HG03196 (cell line): ENCODE measurements at regions not wholly inside any gene's neighbourhood (a gene's known extent, or its start where the extent isn't known, plus 50 kb on each side); places are given as distances from the start of the nearest gene placed in this dataset.

Experiments used
- ATAC-seq: cut with Tn5 transposase; IDR thresholded peaks from one replicate; pipeline ENCODE4 v1.9.1; 2021; ENCODE audit not compliant: unreplicated experiment

- ATAC-seq = no peak
Measured at GRCh38 chr2:126792993-126793392, 105.7 kb upstream of the TEX51 start.

DNA sequence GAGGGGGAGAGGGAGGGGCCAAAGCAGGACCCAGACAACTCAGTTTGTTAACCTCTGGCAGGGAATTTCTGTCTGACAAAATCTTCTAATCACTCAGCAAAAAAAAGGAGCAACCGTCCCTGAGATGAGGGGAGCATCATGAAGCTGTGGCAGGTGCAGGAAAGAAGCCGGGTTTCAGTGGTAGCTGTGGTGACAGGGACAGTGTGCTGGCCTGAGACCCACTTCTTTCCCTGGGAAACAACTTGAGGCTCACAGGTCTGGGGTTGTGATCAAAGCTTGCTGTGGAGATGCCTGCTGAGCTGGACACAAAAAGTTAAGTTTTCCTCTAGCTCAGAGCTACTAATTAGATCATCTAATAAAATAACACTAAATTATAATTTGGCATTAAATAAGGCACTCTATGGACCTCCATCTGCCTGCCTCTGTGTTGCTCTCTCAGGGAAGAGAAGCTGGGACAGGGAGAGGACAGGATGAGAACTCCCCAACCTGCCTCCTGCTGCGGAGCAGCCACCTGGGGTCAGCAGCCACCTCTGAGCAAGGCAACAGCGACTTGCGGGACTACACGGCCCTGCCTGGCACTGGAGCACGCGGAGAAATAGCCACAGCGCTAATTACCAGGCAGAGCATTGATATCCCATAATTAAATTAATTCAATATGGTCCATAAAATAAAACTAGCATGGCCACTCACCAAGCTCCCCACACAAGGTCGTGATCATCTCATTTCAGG lies 104.6 kb upstream of the TEX51 start:
- no peak for ATAC-seq

DNA sequence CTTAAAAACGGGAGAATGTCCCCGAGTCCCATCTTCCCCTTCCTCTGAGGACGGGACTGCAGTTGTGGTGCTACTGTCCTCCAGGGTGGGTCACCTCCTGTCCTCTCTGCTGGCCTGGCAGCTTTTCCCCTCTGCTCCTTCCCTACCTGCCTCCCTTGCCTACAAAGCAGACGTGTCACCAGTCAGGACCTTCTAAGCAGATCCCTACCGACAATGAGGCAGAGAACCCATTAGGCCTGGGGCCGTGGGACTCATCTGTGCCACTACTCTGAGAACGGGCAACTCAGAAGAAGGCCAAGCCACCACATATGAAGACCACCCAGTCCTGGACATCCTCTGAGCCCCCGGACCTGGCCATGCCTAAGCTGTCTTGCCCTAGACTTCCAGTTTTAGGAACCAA lies 103.0 kb upstream of the TEX51 start:
- ATAC-seq = no peak

DNA sequence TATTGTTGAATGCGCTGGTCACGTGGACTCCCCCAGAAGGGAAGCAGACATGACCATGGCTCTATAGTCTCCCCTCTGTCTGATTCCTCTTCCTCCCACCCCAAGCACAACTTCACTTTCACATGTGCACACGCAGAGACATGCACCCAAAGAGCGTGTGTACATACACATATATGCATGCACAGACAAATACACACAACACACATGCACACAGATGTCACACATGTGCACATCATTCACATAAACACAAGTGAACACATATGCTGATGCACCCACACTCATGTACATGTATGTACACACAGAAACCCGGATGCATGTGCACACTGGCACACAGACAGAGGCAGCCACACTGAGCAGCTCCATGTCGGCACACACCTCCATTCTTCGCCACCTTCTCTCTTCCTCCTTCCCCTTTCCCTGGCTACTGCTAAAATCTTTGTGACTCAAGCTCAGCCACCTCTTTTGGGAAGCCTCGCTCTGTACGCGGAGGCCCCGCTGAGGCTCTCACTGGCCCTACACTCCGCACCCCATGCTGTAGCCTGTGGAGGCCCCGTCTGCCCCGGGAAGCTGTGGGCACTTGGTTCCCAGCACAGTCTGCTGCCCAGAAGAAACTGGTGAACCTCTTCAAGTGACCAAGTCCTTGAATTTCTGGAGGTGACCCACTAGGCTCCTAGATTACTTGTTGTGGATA lies 101.6 kb upstream of the TEX51 start:
- ATAC-seq = no peak

DNA sequence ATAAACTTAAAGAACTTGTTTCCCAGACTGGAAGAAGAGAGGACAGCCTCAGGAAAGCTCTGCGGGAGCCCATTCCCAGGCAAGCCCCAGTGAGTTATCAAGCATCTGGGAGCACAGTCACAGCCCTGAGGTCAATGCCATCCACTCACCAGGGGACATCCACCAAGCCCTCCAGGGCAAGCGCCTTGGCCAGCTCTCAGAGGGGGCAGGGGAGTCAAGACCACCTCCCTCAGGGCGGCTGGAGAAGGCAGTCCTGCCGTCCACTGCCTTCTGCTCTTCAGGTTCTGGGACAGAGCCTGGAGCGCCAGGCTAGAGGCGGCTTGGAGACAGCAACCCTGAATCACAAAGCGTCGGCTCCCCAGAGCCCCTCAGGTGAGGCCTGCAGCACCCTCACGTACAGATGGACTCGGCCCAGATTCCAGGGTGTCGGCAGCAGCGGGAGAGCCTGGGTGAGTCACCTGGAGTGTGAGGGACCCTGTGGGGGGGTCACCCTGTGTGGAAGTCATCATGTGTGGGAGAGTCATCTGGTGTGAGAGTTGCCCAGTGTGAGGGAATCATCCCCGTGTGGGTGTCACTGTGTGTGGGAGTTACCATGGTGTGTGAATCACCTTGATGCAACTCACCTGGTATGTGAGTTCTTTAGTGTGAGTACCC lies 100.9 kb upstream of the TEX51 start:
- no peak for ATAC-seq

DNA sequence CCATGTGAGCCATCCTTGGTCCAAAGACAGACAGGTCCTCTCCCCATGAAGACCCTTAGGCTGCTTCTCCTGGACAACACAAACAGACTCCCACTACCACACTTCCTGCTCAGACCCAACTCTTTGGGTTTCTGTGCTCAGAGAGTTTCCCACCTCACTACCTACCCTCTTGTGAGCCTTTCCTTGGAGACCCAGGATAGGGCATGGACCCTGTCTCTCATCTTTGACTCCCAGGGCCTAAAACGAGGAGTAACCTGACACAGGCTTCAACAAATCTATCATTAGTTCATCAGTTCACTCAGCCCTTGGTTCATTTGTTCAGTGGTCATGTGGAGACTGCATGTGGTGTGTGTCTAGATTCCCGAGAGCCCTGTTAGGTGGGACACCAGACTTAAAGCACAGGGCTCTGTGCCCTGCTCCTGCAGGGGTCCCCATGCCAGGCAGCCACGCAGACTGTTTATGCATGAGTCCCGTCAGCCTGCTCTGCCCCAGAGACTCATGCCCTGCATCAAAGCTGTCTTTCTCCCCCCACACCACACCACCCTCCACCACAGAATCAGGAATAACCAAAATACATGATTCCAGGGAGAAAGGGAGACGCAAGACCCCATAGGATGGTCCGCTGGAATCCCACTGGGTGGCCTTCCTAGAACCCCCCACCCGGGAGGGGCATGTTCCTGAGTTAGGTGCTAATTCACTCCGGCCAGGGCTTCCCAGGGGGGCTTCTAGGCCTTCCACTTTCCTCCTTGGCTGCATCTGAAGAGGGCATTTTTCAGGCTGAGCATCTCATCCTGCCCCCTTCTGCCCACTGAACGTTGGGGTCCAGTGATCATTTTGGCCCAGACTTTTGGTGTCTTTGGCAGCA lies 100.2 kb upstream of the TEX51 start:
- ATAC-seq = no peak

GRCh38 chr2:126799301-126799700 lies 99.4 kb upstream of the TEX51 start:
- ATAC-seq = no peak

- no peak for ATAC-seq
Measured at GRCh38 chr2:126801473-126801872, 97.2 kb upstream of the TEX51 start.

DNA sequence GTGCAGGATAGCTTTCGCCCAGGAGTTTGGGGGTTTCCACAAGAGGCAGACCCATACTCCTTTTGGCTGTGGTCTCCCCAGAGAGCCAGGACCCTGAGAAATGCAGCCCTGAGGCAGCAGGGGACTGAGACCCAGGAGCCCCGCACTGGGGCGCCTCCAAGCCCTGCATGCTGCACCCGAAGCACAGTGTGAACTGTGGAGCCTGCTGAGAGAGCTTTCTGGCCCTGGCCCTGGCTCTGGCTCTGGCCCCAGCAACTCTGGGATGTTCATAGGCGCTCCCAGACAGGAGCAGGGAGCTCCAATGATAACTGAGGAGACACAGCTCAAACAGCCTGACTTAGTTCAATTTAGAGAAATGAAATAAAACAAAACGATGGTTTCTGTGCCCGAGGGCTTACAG lies 96.4 kb upstream of the TEX51 start:
- ATAC-seq = no peak

GRCh38 chr2:126802774-126803433 lies 95.8 kb upstream of the TEX51 start:
- no peak for ATAC-seq

DNA sequence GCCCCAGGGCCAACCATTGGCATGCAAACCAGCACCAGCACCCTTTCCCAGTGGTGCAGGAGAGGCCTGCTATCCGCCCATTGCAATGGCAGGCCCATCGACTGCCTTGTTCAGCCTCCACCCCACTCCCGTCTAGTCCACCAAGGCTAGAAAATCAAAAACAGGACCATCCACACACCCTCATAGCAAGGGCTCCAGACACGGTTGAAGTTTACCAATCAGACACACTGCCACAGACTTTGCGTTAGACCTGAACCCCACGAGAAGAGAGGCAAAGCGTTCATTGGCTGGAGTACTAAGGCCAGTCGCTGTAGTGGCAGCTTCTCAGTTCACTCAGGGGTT lies 95.3 kb upstream of the TEX51 start:
- ATAC-seq = no peak

- no peak for ATAC-seq
Measured at GRCh38 chr2:126804347-126804746, 94.3 kb upstream of the TEX51 start.

- ATAC-seq = no peak
Measured at GRCh38 chr2:126808929-126809328, 89.8 kb upstream of the TEX51 start.

- no peak for ATAC-seq
Measured at GRCh38 chr2:126809340-126809739, 89.3 kb upstream of the TEX51 start.

DNA sequence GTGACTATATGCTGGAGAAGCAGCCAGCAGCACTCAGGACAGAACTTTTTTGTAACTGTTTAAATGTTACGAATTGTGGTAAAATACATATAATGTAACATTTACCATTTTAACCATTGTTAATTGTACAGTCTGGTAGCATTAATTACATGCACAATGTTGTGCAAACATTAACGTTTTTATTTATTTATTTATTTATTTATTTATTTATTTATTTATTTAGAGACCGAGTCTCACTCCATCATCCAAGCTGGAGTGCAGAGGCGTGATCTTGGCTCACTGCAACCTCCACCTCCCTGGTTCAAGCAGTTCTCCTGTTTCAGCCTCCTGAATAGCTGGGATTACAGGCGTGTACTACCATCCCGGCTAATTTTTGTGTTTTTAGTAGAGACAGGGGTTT lies 88.7 kb upstream of the TEX51 start:
- ATAC-seq = no peak

DNA sequence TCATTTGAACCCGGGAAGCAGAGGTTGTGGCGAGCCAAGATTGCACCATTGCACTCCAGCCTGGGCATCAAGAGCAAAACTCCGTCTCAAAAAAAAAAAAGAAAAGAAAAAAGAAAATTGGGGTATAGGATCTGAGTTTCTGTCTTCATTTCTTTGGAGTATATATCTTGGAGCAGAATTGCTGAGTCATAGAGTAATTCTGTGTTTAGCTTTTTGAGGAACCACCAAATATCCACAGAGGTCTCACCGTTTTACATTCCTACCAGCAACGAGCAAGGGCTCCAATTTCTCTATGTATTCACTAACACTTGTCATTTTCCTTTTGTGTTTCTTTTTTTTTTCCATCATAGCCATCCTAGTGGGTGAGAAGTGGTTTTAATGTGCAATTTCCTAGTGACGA lies 87.6 kb upstream of the TEX51 start:
- ATAC-seq = no peak

GRCh38 chr2:126817172-126817571 lies 81.5 kb upstream of the TEX51 start:
- ATAC-seq = no peak

- ATAC-seq = no peak
Measured at GRCh38 chr2:126822115-126822514, 76.6 kb upstream of the TEX51 start.

GRCh38 chr2:126822921-126823320 lies 75.8 kb upstream of the TEX51 start:
- no peak for ATAC-seq

DNA sequence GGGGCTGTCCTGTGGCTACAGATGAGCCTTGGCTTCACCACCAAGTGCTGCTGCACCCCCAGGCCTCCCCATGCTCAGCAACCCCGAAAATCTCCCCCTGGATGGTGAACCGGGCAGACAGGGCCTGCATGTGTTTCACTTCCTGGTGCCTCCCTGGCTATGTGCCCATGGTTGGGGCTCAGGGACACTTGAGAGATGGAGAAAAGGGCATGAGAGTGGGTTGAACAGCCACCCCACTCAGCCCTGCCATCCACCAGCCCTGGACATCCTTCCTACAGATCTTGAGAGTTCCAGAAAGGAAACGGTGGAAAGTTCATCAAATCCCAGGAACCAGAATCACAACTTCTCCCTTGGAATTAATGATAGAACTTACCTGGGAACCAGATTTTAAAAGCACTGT lies 74.7 kb upstream of the TEX51 start:
- ATAC-seq = no peak

DNA sequence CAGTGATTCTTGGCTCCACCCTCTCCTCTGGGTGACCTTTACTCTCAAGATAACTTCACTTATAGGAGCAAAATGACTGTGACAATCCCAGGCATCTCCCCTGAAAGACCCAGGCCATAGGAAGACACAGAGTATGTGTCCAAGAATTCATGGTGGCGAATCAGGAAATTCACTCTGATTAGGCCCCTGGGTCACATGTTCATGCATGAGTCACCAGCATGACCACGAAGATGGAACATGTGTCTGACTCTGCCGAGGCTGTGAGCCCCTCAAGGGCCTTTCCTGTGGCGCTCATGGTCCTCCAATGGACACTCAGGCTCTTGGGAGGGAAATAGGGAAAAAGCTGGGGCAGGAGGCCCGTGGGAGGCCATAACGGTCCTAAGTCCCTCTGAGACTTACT lies 74.0 kb upstream of the TEX51 start:
- no peak for ATAC-seq
